ENCODE measurements at regions not wholly inside any gene's neighbourhood (a gene's known extent, or its start where the extent isn't known, plus 50 kb on each side); places are given as distances from the start of the nearest gene placed in this dataset.

- no peaks in the 10 kb centered on the region for H3K9me3 ChIP-seq (ENCODE audit: control insufficient read depth in 2 of 2, low read length in 2 of 2)
- H3K36me3 ChIP-seq (ENCODE audit: control insufficient read depth in 2 of 2, insufficient read depth in 2 of 2, low read length in 2 of 2) = no peaks in the 10 kb centered on the region
- H3K27me3 ChIP-seq (ENCODE audit: control insufficient read depth in 1 of 2, insufficient read depth in 2 of 2, low read length in 2 of 2) = no peaks in the 10 kb centered on the region
- H3K4me3 ChIP-seq (ENCODE audit: low read length in 2 of 2) = no peak overlapping the region
- no peak overlapping the region for H3K27ac ChIP-seq (ENCODE audit: low read length)
- no peaks in the 10 kb centered on the region for H3K4me1 ChIP-seq (ENCODE audit: control insufficient read depth, insufficient read depth, low read length)
- H3K9ac ChIP-seq (ENCODE audit: low read length in 2 of 2) = no peak overlapping the region
Observed at GRCh38 chr7:124575176-124575575, 190.4 kb downstream of the GPR37 start.

GRCh38 chr7:124570558-124570957, 195.0 kb downstream of the GPR37 start:
- Histone ChIP-seq H3K9ac (ENCODE audit: low read length in 2 of 2) (no peak overlapping the region), H3K36me3 (ENCODE audit: control insufficient read depth in 2 of 2, insufficient read depth in 2 of 2, low read length in 2 of 2) (no peaks in the 10 kb centered on the region), H3K27me3 (ENCODE audit: control insufficient read depth in 1 of 2, insufficient read depth in 2 of 2, low read length in 2 of 2) (no peaks in the 10 kb centered on the region)

GRCh38 chr7:124566583-124566982, 199.0 kb downstream of the GPR37 start:
- Histone ChIP-seq H3K36me3 (ENCODE audit: control insufficient read depth in 2 of 2, insufficient read depth in 2 of 2, low read length in 2 of 2) (no peaks in the 10 kb centered on the region), H3K9ac (ENCODE audit: low read length in 2 of 2) (no peak overlapping the region), H3K4me1 (ENCODE audit: control insufficient read depth, insufficient read depth, low read length) (no peaks in the 10 kb centered on the region), H3K27ac (ENCODE audit: low read length) (no peak overlapping the region), H3K9me3 (ENCODE audit: control insufficient read depth in 2 of 2, low read length in 2 of 2) (no peaks in the 10 kb centered on the region), H3K4me3 (ENCODE audit: low read length in 2 of 2) (no peak overlapping the region), H3K27me3 (ENCODE audit: control insufficient read depth in 1 of 2, insufficient read depth in 2 of 2, low read length in 2 of 2) (no peaks in the 10 kb centered on the region)

More at GRCh38 chr7:124570558-124570957, 195.0 kb downstream of the GPR37 start:
- Histone ChIP-seq H3K4me3 (ENCODE audit: low read length in 2 of 2) (no peak overlapping the region), H3K27ac (ENCODE audit: low read length) (no peak overlapping the region), H3K9me3 (ENCODE audit: control insufficient read depth in 2 of 2, low read length in 2 of 2) (no peaks in the 10 kb centered on the region), H3K4me1 (ENCODE audit: control insufficient read depth, insufficient read depth, low read length) (no peaks in the 10 kb centered on the region)

- H3K4me3 ChIP-seq (ENCODE audit: low read length in 2 of 2) = no peak overlapping the region
- no peak overlapping the region for H3K27ac ChIP-seq (ENCODE audit: low read length)
- no peak overlapping the region for H3K9ac ChIP-seq (ENCODE audit: low read length in 2 of 2)
- no peaks in the 10 kb centered on the region for H3K9me3 ChIP-seq (ENCODE audit: control insufficient read depth in 2 of 2, low read length in 2 of 2)
- no peaks in the 10 kb centered on the region for H3K4me1 ChIP-seq (ENCODE audit: control insufficient read depth, insufficient read depth, low read length)
- no peaks in the 10 kb centered on the region for H3K27me3 ChIP-seq (ENCODE audit: control insufficient read depth in 1 of 2, insufficient read depth in 2 of 2, low read length in 2 of 2)
- no peaks in the 10 kb centered on the region for H3K36me3 ChIP-seq (ENCODE audit: control insufficient read depth in 2 of 2, insufficient read depth in 2 of 2, low read length in 2 of 2)
Observed at GRCh38 chr7:124557587-124557986, 208.0 kb downstream of the GPR37 start.

GRCh38 chr7:124557101-124557500, 208.5 kb downstream of the GPR37 start:
- Histone ChIP-seq H3K4me3 (ENCODE audit: low read length in 2 of 2) (no peak overlapping the region), H3K36me3 (ENCODE audit: control insufficient read depth in 2 of 2, insufficient read depth in 2 of 2, low read length in 2 of 2) (no peaks in the 10 kb centered on the region), H3K27ac (ENCODE audit: low read length) (no peak overlapping the region), H3K27me3 (ENCODE audit: control insufficient read depth in 1 of 2, insufficient read depth in 2 of 2, low read length in 2 of 2) (no peaks in the 10 kb centered on the region), H3K4me1 (ENCODE audit: control insufficient read depth, insufficient read depth, low read length) (no peaks in the 10 kb centered on the region), H3K9me3 (ENCODE audit: control insufficient read depth in 2 of 2, low read length in 2 of 2) (no peaks in the 10 kb centered on the region), H3K9ac (ENCODE audit: low read length in 2 of 2) (no peak overlapping the region)

- H3K9ac ChIP-seq (ENCODE audit: low read length in 2 of 2) = no peak overlapping the region
- no peaks in the 10 kb centered on the region for H3K36me3 ChIP-seq (ENCODE audit: control insufficient read depth in 2 of 2, insufficient read depth in 2 of 2, low read length in 2 of 2)
- H3K4me3 ChIP-seq (ENCODE audit: low read length in 2 of 2) = no peak overlapping the region
- H3K27ac ChIP-seq (ENCODE audit: low read length) = no peak overlapping the region
- H3K4me1 ChIP-seq (ENCODE audit: control insufficient read depth, insufficient read depth, low read length) = no peaks in the 10 kb centered on the region
- H3K9me3 ChIP-seq (ENCODE audit: control insufficient read depth in 2 of 2, low read length in 2 of 2) = no peaks in the 10 kb centered on the region
- no peaks in the 10 kb centered on the region for H3K27me3 ChIP-seq (ENCODE audit: control insufficient read depth in 1 of 2, insufficient read depth in 2 of 2, low read length in 2 of 2)
Observed at GRCh38 chr7:124553502-124553901, 212.1 kb downstream of the GPR37 start.

GRCh38 chr7:124552217-124552616, 213.4 kb downstream of the GPR37 start:
- Histone ChIP-seq H3K9me3 (ENCODE audit: control insufficient read depth in 2 of 2, low read length in 2 of 2) (no peaks in the 10 kb centered on the region), H3K4me1 (ENCODE audit: control insufficient read depth, insufficient read depth, low read length) (no peaks in the 10 kb centered on the region), H3K4me3 (ENCODE audit: low read length in 2 of 2) (no peak overlapping the region), H3K9ac (ENCODE audit: low read length in 2 of 2) (no peak overlapping the region), H3K36me3 (ENCODE audit: control insufficient read depth in 2 of 2, insufficient read depth in 2 of 2, low read length in 2 of 2) (no peaks in the 10 kb centered on the region), H3K27me3 (ENCODE audit: control insufficient read depth in 1 of 2, insufficient read depth in 2 of 2, low read length in 2 of 2) (no peaks in the 10 kb centered on the region), H3K27ac (ENCODE audit: low read length) (no peak overlapping the region)

- H3K36me3 ChIP-seq (ENCODE audit: control insufficient read depth in 2 of 2, insufficient read depth in 2 of 2, low read length in 2 of 2) = no peaks in the 10 kb centered on the region
- H3K4me3 ChIP-seq (ENCODE audit: low read length in 2 of 2) = no peak overlapping the region
- no peak overlapping the region for H3K27ac ChIP-seq (ENCODE audit: low read length)
- no peak overlapping the region for H3K9ac ChIP-seq (ENCODE audit: low read length in 2 of 2)
- no peaks in the 10 kb centered on the region for H3K9me3 ChIP-seq (ENCODE audit: control insufficient read depth in 2 of 2, low read length in 2 of 2)
- no peaks in the 10 kb centered on the region for H3K4me1 ChIP-seq (ENCODE audit: control insufficient read depth, insufficient read depth, low read length)
- no peaks in the 10 kb centered on the region for H3K27me3 ChIP-seq (ENCODE audit: control insufficient read depth in 1 of 2, insufficient read depth in 2 of 2, low read length in 2 of 2)
Observed at GRCh38 chr7:124550036-124550435, 215.6 kb downstream of the GPR37 start.

- no peaks in the 10 kb centered on the region for H3K9me3 ChIP-seq (ENCODE audit: control insufficient read depth in 2 of 2, low read length in 2 of 2)
- no peaks in the 10 kb centered on the region for H3K36me3 ChIP-seq (ENCODE audit: control insufficient read depth in 2 of 2, insufficient read depth in 2 of 2, low read length in 2 of 2)
- no peaks in the 10 kb centered on the region for H3K27me3 ChIP-seq (ENCODE audit: control insufficient read depth in 1 of 2, insufficient read depth in 2 of 2, low read length in 2 of 2)
- H3K4me1 ChIP-seq (ENCODE audit: control insufficient read depth, insufficient read depth, low read length) = no peaks in the 10 kb centered on the region
- no peak overlapping the region for H3K4me3 ChIP-seq (ENCODE audit: low read length in 2 of 2)
- no peak overlapping the region for H3K9ac ChIP-seq (ENCODE audit: low read length in 2 of 2)
- H3K27ac ChIP-seq (ENCODE audit: low read length) = no peak overlapping the region
Observed at GRCh38 chr7:124542476-124542875, 223.1 kb downstream of the GPR37 start.

- Histone ChIP-seq H3K4me3 (ENCODE audit: low read length in 2 of 2) (no peak overlapping the region), H3K27me3 (ENCODE audit: control insufficient read depth in 1 of 2, insufficient read depth in 2 of 2, low read length in 2 of 2) (no peaks in the 10 kb centered on the region), H3K9me3 (ENCODE audit: control insufficient read depth in 2 of 2, low read length in 2 of 2) (no peaks in the 10 kb centered on the region), H3K36me3 (ENCODE audit: control insufficient read depth in 2 of 2, insufficient read depth in 2 of 2, low read length in 2 of 2) (no peaks in the 10 kb centered on the region), H3K27ac (ENCODE audit: low read length) (no peak overlapping the region), H3K4me1 (ENCODE audit: control insufficient read depth, insufficient read depth, low read length) (no peaks in the 10 kb centered on the region), H3K9ac (ENCODE audit: low read length in 2 of 2) (no peak overlapping the region)
Observed at GRCh38 chr7:124536156-124536762, 229.3 kb downstream of the GPR37 start.

GRCh38 chr7:124532166-124532565, 233.4 kb downstream of the GPR37 start:
- H3K4me3 ChIP-seq (ENCODE audit: low read length in 2 of 2) = no peak overlapping the region
- no peaks in the 10 kb centered on the region for H3K36me3 ChIP-seq (ENCODE audit: control insufficient read depth in 2 of 2, insufficient read depth in 2 of 2, low read length in 2 of 2)
- no peaks in the 10 kb centered on the region for H3K27me3 ChIP-seq (ENCODE audit: control insufficient read depth in 1 of 2, insufficient read depth in 2 of 2, low read length in 2 of 2)
- peaks cover 3 to 4% of the 10 kb centered on the region in 2 donors for H3K9me3 ChIP-seq (ENCODE audit: control insufficient read depth in 2 of 2, low read length in 2 of 2)
- H3K4me1 ChIP-seq (ENCODE audit: control insufficient read depth, insufficient read depth, low read length) = no peaks in the 10 kb centered on the region
- no peak overlapping the region for H3K27ac ChIP-seq (ENCODE audit: low read length)
- H3K9ac ChIP-seq (ENCODE audit: low read length in 2 of 2) = no peak overlapping the region

Data from stomach smooth muscle (tissue), 2 donors.